ENCODE measurements at regions not wholly inside any gene's neighbourhood (a gene's known extent, or its start where the extent isn't known, plus 50 kb on each side); places are given as distances from the start of the nearest gene placed in this dataset.

GRCh38 chr12:87107766-87108165 is 851.6 kb upstream of the MGAT4C start:
- DNase-seq (ENCODE audit: low spot score) = no peak

- no peak for DNase-seq (ENCODE audit: low spot score)
Observed at GRCh38 chr12:87107270-87107669, 851.1 kb upstream of the MGAT4C start.

- DNase-seq (ENCODE audit: low spot score) = no peak
Observed at GRCh38 chr12:87096082-87096585, 839.9 kb upstream of the MGAT4C start.

- no peak for DNase-seq (ENCODE audit: low spot score)
Observed at GRCh38 chr12:87094356-87094755, 838.2 kb upstream of the MGAT4C start.

- no peak for DNase-seq (ENCODE audit: low spot score)
Observed at GRCh38 chr12:87092421-87092820, 836.2 kb upstream of the MGAT4C start.

GRCh38 chr12:87086118-87086891 is 830.1 kb upstream of the MGAT4C start:
- DNase-seq (ENCODE audit: low spot score) = no peak

- DNase-seq (ENCODE audit: low spot score) = no peak
Observed at GRCh38 chr12:87085286-87085685, 829.1 kb upstream of the MGAT4C start.

GRCh38 chr12:87082756-87083155 is 826.6 kb upstream of the MGAT4C start:
- DNase-seq (ENCODE audit: low spot score) = no peak

- DNase-seq (ENCODE audit: low spot score) = no peak
Observed at GRCh38 chr12:87074781-87075180, 818.6 kb upstream of the MGAT4C start.

- DNase-seq (ENCODE audit: low spot score) = peak; percentile 5
Observed at GRCh38 chr12:87066326-87066725, 810.1 kb upstream of the MGAT4C start.

GRCh38 chr12:87059231-87059630 is 803.0 kb upstream of the MGAT4C start:
- no peak for DNase-seq (ENCODE audit: low spot score)

DNA sequence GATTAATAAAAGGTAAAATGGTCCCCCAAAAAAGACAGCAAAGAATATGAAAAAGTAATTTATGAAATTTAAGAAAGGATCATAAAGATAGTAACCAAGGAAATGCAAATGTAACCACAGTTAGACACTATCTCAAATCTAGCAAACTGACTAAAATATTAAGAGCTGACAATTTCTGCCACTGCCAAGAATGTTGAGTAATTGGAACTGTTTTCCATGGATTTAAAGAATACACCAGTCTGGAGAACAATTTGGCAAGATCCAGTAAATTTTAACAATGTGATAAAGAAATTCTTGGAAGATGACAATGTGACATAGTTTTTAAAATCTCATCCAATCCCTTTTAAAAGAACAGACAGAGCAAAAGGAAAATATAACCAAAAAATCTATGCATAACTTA is 798.0 kb upstream of the MGAT4C start:
- no peak for DNase-seq (ENCODE audit: low spot score)

DNA sequence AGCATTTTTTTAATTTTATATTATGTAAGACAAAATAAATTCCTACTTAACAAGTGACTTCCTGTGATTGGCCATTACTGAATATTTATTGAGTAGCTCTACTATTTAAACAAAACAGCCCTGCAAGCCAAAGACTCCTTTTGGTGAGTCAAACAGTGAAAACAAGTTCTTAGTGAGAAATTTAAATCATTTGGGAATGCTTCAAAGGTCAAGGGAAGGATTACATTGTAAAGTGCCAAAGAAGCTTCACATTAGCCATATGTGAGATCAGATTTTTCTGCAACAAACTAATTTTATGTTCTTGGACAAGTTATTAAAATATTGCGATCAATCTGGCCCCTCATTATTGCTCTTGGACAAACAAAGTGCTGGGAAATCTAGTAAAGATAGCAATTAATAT is 795.4 kb upstream of the MGAT4C start:
- DNase-seq (ENCODE audit: low spot score) = no peak

DNA sequence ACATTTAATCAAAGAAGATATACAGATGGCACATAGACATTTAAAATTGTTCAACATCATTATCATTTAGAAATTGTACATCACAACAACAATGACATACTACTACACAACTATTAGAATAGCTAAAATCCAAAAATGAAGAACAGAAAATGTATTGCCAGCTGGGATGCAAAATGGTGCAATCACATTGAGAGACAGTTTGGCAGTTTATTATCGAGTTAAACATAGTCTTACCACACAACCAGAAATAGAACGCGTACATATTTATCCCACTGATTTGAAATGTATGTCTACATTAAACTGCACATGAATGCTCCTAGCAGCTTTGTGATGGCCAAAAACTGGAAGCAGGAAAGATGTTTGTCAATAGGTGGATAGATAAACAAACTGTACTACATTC is 791.5 kb upstream of the MGAT4C start:
- DNase-seq (ENCODE audit: low spot score) = no peak

- no peak for DNase-seq (ENCODE audit: low spot score)
Observed at GRCh38 chr12:87039536-87039935, 783.3 kb upstream of the MGAT4C start.

DNA sequence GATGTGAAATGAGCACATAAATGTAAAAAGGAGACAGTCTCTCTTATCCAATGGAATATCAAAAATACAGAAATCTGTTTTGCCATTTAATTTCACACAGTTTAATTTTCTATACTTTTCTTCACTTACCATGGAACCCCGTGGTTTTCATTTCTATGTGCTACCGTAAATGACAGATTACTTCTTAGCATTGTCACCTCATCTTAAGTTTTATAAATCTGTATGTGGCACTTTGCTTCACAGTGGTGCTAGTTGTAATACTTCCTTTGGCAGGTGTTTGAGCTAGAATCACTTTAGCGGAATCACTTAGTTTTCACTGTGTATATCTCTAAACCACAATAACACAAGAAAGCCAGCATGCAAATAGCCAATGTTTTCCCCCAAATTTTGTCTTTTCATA is 781.9 kb upstream of the MGAT4C start:
- no peak for DNase-seq (ENCODE audit: low spot score)

GRCh38 chr12:87025976-87026375 is 769.8 kb upstream of the MGAT4C start:
- DNase-seq (ENCODE audit: low spot score) = no peak

GRCh38 chr12:87021400-87021799 is 765.2 kb upstream of the MGAT4C start:
- no peak for DNase-seq (ENCODE audit: low spot score)

- no peak for DNase-seq (ENCODE audit: low spot score)
Observed at GRCh38 chr12:87020071-87020470, 763.9 kb upstream of the MGAT4C start.

GRCh38 chr12:87015352-87015751 is 759.2 kb upstream of the MGAT4C start:
- DNase-seq (ENCODE audit: low spot score) = no peak

GRCh38 chr12:87008785-87009384 is 752.7 kb upstream of the MGAT4C start:
- no peak for DNase-seq (ENCODE audit: low spot score)

GRCh38 chr12:87001102-87001501 is 744.9 kb upstream of the MGAT4C start:
- DNase-seq (ENCODE audit: low spot score) = no peak

GRCh38 chr12:86985298-86985697 is 729.1 kb upstream of the MGAT4C start:
- DNase-seq (ENCODE audit: low spot score) = no peak
